GM21529 (cell line): ENCODE measurements at regions not wholly inside any gene's neighbourhood (a gene's known extent, or its start where the extent isn't known, plus 50 kb on each side); places are given as distances from the start of the nearest gene placed in this dataset.
"Not testable (repeated sequence)": the region's sequence is repeated elsewhere in the genome, so short reads cannot be mapped to it uniquely, and the experiment has no call there.

ENCODE experiments used
- ATAC-seq: cut with Tn5 transposase; IDR thresholded peaks from one replicate; pipeline ENCODE4 v1.9.1; 2021; ENCODE audit not compliant: unreplicated experiment

DNA sequence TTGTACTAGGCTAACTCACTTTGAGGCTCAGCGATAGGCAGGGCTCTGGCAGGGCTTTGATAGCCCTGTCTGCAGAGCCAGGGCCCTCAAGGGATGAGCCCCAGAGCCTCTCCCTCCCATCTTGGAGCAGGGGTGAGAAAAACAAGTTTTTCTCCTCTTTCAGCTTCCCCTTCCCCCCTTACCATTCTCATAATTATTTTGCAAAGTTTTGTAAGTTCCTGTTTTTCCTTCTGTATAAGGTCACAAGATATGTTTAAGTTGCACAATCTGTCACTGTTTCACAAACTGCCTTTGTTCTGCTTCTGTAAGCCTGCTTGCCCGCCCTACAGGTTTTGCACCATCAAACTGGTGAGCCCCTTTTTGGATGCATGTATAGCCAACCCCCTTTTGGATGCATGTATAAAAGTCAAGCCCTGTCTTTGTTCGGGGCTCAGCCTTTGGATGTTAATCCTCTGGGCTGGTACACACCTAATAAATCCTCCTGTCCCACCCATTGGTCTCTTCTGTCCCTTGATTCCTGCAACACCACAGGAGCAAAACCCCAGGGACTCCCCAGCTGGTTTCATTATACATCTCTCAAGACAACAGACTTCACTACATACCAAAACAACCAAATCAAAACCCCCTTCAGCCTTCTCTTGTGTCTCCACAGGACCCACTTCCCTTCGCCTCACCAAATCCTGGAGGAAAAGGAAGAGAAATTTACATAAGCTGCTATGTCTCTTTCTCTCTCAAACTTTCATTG lies 52.5 kb upstream of the RESF1 start:
- ATAC-seq: peak; percentile 59

DNA sequence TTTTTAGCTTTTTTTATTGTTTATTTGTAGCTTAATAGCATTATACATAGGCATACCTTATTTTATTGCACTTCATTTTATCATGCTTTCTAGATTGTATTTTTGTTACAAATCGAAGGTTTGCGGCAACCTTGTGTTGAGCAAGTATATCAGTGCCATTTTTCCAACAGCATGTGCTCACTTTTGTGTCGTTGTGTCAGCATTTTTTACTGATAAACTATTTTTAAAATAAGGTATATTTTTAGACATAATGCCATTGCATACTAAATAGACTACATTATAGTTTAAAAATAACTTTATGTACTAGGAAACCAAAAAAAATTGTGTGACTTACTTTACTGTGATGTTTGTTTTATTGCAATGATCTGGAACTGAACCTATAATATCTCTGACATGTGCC lies 56.2 kb upstream of the RESF1 start:
- no peak for ATAC-seq

DNA sequence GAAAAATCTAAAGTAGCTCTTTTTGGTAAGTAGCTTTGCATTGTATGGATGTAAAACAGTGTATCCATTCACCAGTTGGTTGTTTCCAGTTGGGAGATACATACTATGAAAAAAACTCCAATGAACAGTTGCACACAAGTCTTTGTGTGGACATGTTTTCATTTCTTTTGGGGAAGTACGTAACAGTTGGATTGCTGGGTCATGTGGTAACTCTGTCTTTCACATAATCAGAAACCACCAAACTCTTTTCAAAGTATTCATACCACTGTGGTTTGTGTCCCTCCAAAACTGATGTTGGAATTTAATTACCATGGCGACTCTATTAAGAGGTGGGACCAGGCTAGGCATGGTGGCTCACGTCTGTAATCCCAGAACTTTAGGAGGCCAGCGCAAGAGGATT lies 58.9 kb upstream of the RESF1 start:
- ATAC-seq: no peak

DNA sequence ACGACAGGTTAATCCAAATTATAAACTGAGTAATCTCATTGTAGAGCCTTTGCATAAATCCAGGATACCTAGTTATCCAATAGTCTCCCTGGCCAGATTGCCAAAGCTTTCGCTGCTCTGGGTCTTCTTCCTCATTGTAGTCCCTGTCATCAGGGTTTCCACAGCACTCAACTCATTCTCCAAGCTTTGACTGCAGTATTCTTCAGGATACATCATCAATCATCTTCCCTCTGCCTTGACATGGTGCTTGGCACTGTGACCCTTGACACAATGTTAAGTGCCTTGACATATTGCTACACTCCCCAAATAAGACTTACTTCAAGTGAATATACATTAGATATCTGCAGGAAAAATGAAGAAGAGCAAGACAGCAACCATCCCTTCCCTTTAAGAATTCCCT lies 60.1 kb upstream of the RESF1 start:
- ATAC-seq: no peak

DNA sequence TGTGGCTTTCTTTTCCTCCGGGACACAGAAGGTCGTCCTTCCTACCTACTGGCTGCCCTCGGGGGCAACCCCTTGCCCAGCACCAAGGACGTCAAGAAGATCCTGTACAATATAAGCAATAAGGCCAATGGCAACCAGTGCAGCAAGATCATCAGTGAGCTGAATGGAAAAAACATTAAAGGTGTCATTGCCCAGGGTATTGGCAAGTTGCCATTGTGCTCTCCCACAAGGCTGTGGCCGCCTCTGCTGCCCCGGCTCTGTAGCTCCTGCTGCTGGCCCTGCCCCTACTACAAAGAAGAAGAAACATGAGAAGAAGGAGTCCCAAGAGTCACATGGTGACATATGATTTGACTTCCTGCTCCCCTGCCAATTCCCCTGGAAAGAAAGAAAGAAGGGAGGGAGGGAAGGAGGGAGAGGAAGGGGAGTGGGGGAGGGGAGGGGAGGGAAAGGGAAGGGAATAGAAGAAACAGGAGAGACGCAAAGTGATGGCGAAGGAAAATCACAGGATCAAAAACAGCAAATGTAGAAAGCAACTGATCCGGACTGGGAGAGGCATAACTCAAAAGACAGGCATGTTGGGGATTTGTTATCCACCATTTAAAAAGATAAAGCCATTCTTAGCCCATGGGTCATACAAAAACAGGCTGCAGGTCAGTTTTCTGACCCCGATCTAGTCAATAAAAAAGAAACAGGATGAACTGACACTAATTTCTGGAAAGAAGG lies 61.3 kb upstream of the RESF1 start:
- no peak for ATAC-seq

DNA sequence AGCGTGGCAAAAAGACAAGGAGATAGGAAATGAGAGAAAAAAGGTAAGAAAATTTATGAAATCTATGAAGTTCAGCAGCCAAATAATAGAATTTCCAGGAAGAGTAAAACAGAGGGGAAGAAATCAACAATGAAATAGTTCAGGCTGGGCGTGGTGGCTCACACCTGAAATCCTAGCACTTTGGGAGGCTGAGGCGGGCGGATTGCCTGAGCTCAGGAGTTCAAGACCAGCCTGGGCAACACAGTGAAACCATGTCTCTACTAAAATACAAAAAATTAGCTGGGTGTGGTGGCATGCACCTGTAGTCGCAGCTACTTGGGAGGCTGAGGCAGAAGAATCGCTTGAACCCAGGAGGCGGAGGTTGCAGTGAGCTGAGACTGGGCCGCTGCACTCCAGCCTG lies 62.1 kb upstream of the RESF1 start:
- not testable (repeated sequence) for ATAC-seq

DNA sequence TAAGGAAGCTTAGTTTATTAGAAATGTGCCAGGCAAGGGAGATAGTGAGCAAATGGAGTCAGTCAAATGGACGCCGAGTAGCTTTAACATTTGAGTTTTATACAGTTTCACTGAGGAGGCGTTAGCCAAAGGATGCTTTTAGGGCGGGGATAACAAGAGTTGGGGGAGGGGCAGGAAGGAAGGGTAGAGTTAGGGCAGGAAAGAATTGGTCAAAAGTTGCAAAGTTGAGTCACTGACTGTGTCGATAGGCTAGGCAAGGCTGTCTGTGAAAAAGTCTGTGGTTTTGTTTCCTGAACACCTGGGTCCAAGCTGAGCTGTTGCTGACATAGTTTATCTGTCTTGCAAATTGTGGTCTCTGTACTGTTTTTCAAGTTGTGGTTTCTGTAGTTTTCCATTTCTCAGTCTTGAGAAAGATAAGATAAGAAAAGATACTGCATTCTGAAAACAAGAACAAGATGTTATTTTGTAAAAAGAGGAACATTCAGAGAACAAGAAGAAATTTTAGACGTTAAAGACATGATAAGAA lies 62.6 kb upstream of the RESF1 start:
- ATAC-seq: peak; percentile 97

DNA sequence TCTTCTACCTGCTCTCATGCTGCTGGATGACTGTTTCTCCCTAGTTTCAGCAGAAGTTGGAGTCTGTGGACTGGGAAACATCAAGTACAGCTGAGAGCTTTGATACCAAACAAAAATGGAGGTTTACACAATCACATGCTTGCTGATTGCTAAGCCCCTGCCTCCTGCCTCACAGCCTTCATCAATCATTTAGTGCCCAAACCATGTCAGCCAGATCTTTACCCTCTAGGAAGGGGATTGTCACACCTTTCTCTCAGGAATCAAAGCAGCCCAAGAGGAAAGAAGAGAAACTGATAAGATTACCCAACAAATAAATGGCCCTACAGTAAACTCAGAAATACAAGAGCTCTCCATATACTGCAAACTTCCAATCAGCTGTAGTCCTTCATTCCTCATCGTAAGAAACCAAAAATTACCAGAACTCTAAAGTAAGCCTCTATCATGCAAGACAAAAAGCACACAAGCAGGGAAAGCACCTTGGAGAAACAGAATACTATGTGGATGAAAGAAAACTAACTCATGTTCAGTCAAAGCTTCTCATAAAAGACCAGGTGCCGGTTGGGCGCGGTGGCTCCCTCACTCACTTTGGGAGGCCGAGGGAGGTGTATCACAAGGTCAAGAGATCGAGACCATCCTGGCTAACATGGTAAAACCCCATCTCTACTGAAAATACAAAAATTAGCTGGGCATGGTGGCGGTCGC lies 63.6 kb upstream of the RESF1 start:
- no peak for ATAC-seq

DNA sequence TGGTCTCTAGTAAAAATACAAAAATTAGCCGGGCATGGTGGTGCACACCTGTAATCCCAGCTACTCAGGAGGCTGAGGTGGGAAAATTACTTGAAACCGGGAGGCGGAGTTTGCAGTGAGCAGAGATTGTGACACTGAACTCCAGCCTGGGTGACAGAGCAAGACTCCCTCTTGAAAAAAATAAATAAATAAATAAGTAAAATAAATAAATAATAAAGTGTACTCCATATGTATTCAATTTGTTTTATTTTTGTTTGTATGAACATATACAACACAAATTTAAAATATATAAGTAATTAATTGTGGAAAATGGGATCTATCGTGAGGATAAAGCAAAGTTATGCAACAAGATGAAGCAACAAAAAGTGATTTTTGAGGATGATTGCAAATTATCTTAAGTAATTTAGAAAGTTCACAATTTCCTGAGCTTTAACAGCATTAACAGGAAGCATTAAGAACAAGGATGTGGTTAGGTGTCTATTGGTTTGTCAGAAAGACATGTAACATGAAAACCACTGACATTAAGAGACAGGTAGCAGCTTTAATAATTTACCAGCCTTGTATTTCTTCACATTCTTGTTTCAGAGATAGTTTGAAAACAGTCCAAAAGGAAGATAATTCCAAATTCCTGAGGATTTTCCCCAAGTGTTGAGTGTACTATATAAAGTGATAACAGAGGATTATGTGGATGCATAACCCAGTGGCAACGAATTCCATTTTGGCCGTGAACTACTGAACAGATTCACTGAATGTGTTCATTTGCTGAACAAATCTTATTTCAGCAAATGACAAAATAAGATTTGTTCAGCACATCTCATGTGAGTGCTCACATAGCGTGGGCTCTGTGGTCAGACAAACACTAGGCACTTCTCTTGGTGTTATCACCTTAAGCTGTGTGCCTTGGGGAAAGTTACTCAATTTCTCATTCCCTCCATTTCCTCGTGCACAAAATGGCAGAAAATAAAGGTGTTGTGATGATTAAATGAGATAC lies 68.6 kb upstream of the RESF1 start:
- no peak for ATAC-seq

DNA sequence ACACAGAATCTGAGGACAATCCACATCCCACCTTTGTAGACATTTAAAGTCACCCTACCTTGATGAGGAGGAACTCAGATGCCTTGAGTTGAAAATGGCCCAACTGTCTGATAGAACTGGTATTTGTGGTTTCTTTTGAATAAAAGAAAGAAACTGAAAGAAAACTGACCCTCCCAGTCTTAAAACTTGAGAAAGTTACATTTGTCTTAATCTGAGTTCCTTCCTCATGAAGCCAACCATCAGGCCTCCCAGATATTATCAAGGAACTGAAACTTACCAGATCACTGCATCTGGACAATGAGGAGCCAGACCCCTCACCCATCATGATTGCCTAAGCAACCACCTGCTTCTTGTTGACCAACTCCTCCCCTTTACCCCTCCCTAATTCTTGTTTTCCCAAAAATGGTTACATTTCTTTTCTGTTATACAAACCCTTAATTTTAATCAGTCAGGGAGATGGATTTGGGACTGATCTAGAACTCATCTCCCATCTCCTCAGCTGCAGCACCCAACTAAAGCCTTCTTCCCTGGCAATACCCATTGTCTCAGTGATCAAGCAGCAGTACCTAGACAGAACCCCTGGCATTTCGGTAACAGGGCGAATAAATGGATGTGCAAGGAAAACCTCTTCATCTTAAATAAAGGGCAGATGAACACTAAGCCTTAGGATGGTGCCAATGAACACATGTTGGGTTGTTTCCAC lies 72.0 kb upstream of the RESF1 start:
- no peak for ATAC-seq

DNA sequence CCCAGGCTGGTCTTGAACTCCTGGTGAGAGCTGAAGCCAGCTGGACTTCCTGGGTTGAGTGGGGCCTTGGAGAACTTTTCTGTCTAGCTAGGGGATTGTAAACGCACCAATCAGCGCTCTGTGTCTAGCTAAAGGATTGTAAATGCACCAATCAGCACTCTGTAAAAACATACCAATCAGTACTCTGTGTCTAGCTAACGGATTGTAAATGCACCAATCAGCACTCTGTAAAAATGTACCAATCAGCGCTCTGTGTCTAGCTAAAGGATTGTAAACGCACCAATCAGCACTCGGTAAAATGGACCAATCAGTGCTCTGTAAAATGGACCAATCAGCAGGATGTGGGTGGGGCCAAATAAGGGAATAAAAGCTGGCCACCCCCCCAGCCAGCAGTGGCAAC lies 76.5 kb upstream of the RESF1 start:
- not testable (repeated sequence) for ATAC-seq

DNA sequence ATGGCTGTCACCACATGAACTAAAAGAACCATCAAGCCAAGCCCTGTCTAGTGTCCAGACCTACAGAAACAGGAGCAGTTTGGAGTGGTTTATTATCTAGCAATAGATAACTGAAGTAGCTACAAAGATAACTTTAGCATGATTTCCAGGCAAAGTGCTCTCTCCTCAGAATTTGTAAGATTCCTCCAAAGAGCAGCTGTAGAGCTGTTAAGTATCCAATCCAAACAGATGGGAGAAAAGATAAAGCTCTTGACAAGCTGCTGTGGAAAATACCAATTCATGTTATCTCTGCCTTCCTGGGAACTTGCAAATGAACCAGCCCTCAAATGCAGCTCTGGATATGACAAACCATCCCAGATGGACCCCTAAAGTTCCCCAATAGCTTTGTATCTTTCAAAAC lies 78.9 kb upstream of the RESF1 start:
- no peak for ATAC-seq

DNA sequence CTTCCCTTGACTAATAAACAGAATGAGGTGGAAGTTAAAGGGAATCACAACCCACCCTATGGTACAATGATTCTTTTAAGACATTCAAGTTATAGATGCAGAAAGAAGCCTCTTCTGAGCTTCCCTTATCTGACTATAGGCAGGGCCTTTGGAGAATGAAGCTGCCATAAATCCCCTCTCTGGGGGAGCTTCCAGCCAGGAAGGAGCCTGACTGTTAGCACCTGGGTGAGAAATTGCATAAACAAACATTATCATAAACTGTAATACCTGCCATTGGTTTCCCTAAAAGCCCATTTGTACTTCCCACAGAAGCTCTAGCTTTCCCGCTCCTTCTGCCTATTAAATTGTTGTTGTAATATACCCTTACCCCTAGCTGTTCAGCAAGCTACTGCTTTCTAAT lies 81.3 kb upstream of the RESF1 start:
- no peak for ATAC-seq

DNA sequence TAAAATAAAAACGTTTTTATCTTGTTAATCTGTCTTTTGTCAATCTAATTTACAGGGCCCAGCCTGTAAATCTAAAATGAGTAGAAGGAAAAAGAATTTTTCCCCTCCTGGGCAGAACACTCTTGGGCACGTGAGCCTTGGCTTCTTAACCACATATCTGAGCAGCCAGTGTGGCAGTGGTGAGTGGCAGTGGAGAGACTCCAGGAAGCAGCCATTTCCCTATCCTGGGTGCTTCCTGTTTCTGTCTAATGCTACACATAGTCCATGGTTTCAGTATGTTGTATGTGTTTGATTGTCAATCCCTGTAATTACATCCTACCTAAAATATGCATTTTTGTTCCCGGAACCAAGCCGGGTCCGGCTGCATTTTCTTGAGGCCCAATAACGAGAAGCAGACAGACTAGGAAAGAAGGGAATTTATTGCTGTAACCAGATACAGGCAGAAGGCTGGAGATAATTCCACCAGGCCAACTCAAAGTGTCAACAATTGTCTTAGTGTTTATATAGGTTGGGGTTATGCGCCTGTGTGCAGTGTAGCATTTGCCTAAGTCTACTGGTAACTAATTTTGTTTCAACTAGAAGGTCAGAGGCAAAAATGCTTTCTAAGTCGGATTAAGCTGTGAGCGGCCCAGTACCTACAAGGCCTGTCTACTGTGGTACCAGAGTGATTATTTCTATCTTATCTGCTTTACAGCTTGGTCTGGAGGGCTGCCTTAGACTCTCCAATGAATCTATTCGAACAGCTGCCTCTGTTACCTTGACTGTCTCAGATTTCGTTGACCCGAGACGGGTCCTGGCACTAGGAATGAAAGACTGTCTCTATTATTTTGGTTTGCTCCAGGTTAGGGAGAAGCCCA lies 82.4 kb upstream of the RESF1 start:
- ATAC-seq: no peak

DNA sequence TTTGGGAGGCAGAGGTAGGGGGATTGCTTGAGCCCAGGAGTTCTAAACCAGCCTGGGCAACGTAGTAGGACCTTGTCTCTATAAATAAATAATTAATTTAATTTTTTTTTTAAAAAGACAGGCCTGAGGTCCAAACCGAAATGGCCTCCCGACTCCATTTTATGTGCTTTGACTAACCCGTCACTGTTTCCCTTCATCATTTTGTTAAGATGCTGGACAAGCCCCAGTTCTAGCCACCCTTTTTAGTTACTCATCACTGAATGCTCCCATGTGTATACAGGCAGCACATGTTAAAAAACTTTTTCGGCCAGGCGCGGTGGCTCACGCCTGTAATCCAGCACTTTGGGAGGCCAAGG lies 83.6 kb upstream of the RESF1 start:
- ATAC-seq: no peak

DNA sequence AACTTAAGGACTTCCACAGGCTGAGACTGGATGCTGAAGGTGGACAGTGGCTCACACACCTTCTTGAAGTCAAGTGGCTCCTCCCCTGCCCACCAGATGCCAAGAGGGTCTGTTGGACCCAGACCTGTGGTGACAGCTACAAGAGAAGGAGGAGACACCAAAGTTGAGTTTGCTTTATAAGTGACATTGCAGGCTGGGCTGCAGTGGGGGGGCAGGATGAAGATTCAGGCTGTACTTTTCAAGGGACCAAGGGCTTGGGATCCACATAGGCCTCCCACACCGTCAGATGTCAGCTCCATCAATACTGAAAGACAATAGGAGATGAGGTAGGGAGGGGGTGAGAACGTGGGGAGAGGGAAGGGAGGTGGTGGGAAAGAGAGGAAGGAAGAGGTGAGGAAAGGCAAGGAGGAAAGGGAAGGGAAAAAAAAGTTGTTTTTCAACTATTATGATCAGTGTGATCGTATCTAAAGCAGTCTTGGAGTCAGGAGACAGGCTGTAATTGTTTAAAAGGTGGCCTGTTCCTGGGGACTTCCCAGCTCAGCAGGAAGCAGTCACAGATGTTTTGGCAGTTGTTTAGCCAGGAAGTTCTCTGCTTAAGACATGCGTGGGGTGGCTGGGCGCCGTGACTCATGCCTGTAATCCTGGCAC lies 84.1 kb upstream of the RESF1 start:
- peak; percentile 90 for ATAC-seq

DNA sequence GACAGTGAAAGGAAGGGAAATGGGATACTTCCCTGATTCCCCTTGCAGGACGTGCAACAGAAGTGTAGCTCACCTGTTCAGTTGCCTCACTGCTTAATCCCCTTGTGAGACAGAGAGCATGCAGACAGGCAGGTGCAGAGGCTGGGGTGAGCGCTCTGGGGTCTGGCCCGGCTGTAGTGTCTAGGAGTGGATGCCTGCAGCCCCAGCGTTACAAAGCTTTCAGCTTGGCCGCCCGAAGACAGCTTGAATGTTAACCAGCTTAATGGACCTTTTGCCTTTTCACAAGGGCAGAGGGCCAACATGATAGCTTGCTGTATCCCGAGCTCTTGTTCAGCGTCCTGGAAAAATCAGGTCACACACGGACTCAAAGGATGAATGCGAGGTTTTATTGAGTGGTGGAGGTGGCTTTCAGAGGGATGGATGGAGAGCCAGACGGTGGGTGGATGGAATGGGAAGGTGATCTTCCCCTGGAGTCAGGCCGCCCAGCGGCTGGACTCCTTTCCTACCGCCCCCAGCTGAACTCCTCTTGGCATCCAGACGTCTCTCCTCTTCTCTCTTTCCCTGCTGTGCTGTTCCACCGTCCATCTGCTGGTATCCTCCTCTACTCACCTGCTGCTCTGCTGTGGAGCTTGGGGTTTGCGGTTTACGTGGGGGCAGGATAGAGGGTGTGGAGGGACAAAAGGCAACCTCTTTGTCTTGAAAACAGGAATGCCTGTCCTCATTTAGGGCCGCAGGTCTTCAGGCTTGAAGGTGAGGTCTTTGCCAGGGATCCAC lies 86.2 kb upstream of the RESF1 start:
- no peak for ATAC-seq

DNA sequence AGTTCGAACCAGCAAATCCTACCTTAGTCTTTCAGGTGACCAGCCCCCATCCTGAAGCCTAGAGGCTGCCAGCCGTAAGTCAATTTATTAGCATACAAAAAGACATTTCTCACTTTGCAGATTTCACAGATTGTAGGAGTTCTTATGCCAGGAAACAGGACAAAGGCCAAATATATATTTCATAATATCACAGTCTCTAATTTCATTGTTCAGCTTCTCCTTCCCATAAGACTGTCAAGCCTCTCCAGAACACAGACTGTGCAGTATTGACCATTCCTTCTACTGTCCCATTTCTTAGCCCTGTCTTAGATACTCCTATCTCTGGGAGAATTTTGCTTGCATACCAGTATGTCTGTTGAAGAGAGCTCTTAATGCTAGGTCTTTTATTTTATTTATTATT lies 89.2 kb upstream of the RESF1 start:
- no peak for ATAC-seq
